H9 (cell line): ENCODE measurements at regions not wholly inside any gene's neighbourhood (a gene's known extent, or its start where the extent isn't known, plus 50 kb on each side); places are given as distances from the start of the nearest gene placed in this dataset.

Experiments
- DNase-seq: peaks from one replicate; pipeline ENCODE4 v3.0.0-alpha.2; 2017
- H2AFZ ChIP-seq: one replicate; pipeline ENCODE4 v1.6.1; 2013; ENCODE audit warnings: mild to moderate bottlenecking, low read length, control low read depth, moderate library complexity
- H2AK5ac ChIP-seq: 2 replicates; pipeline ENCODE4 v1.6.1; 2013; ENCODE audit warnings: low read length, control low read depth, mixed read lengths; ENCODE audit not compliant: insufficient read length
- H2BK120ac ChIP-seq: one replicate; pipeline ENCODE4 v1.6.1; 2013; ENCODE audit warnings: low read depth, mild to moderate bottlenecking, low read length, control low read depth, inconsistent platforms; ENCODE audit not compliant: poor library complexity, severe bottlenecking
- H2BK12ac ChIP-seq: 2 replicates; pipeline ENCODE4 v1.6.1; 2013; ENCODE audit warnings: low read length, control low read depth, mixed read lengths, low read depth; ENCODE audit not compliant: insufficient read length
- H2BK15ac ChIP-seq: 2 replicates; pipeline ENCODE4 v1.6.1; 2013; ENCODE audit warnings: low read depth, low read length, control low read depth
- H2BK20ac ChIP-seq: one replicate; pipeline ENCODE4 v1.6.1; 2013; ENCODE audit warnings: low read depth, mild to moderate bottlenecking, low read length, control low read depth, inconsistent platforms; ENCODE audit not compliant: poor library complexity, severe bottlenecking
- H2BK5ac ChIP-seq: 2 replicates; pipeline ENCODE4 v1.6.1; 2013; ENCODE audit warnings: low read length, control low read depth, mixed read lengths; ENCODE audit not compliant: insufficient read length
- H3K14ac ChIP-seq: 2 replicates; pipeline ENCODE4 v1.6.1; 2013; ENCODE audit warnings: low read length, control low read depth; ENCODE audit not compliant: insufficient read depth
- H3K18ac ChIP-seq: 2 replicates; pipeline ENCODE4 v1.6.1; 2013; ENCODE audit warnings: low read depth, mild to moderate bottlenecking, mixed read lengths, low read length, control low read depth; ENCODE audit not compliant: insufficient read length
- H3K23ac ChIP-seq: 2 replicates; pipeline ENCODE4 v1.6.1; 2013; ENCODE audit warnings: low read length, control low read depth, mixed read lengths, low read depth; ENCODE audit not compliant: insufficient read length
- H3K23me2 ChIP-seq: 2 replicates; pipeline ENCODE4 v1.6.1; 2013; ENCODE audit warnings: low read depth, mild to moderate bottlenecking, mixed read lengths, low read length, control low read depth; ENCODE audit not compliant: insufficient read length, poor library complexity, severe bottlenecking
- H3K27ac ChIP-seq: 2 replicates; pipeline ENCODE4 v1.5.1; 2013; ENCODE audit warnings: low read length, control low read depth, mixed read lengths, low read depth; ENCODE audit not compliant: insufficient read length
- H3K27me3 ChIP-seq: 2 replicates; pipeline ENCODE4 v1.6.1; 2013; ENCODE audit warnings: low read length, control low read depth, inconsistent platforms; ENCODE audit not compliant: insufficient read depth
- H3K4ac ChIP-seq: 2 replicates; pipeline ENCODE4 v1.6.1; 2013; ENCODE audit warnings: low read depth, mild to moderate bottlenecking, control low read depth, inconsistent platforms, low read length, moderate library complexity
- H3K4me1 ChIP-seq: 2 replicates; pipeline ENCODE4 v1.6.1; 2013; ENCODE audit warnings: low read length, control low read depth, inconsistent platforms; ENCODE audit not compliant: insufficient read depth
- H3K4me2 ChIP-seq: 2 replicates; pipeline ENCODE4 v1.6.1; 2013; ENCODE audit warnings: low read length, control low read depth, mixed read lengths; ENCODE audit not compliant: insufficient read length, insufficient read depth
- H3K56ac ChIP-seq: 2 replicates; pipeline ENCODE4 v1.6.1; 2013; ENCODE audit warnings: low read depth, mild to moderate bottlenecking, mixed read lengths, low read length, control low read depth; ENCODE audit not compliant: insufficient read length
- H3K79me1 ChIP-seq: 2 replicates; pipeline ENCODE4 v1.6.1; 2013; ENCODE audit warnings: low read depth, mild to moderate bottlenecking, moderate library complexity, low read length, control low read depth, inconsistent platforms; ENCODE audit not compliant: insufficient read depth, poor library complexity, severe bottlenecking
- H3K79me2 ChIP-seq: 2 replicates; pipeline ENCODE4 v1.6.1; 2013; ENCODE audit warnings: low read length, control low read depth, inconsistent platforms; ENCODE audit not compliant: insufficient read depth
- H3K9ac ChIP-seq: 2 replicates; pipeline ENCODE4 v1.6.1; 2013; ENCODE audit warnings: low read length, control low read depth, mixed read lengths; ENCODE audit not compliant: insufficient read length; ENCODE audit errors: extremely low read depth
- H3K9me3 ChIP-seq: one replicate; pipeline ENCODE4 v1.6.1; 2013; ENCODE audit warnings: low read depth, low read length, inconsistent platforms; ENCODE audit not compliant: control insufficient read depth
- H3T11ph ChIP-seq: one replicate; pipeline ENCODE4 v1.6.1; 2013; ENCODE audit warnings: mild to moderate bottlenecking, low read length, control low read depth, inconsistent platforms
- H4K20me1 ChIP-seq: one replicate; pipeline ENCODE4 v1.6.1; 2013; ENCODE audit not compliant: control insufficient read depth, insufficient read length, insufficient read depth
- H4K5ac ChIP-seq: 2 replicates; pipeline ENCODE4 v1.6.1; 2013; ENCODE audit warnings: low read depth, mild to moderate bottlenecking, mixed read lengths, low read length, control low read depth; ENCODE audit not compliant: insufficient read length
- H4K8ac ChIP-seq: replicated peaks from 2 replicates; pipeline ENCODE4 v1.6.1; 2013; ENCODE audit warnings: low read length, control low read depth, mixed read lengths, low read depth; ENCODE audit not compliant: insufficient read length
- H4K91ac ChIP-seq: 2 replicates; pipeline ENCODE4 v1.6.1; 2013; ENCODE audit warnings: low read depth, mild to moderate bottlenecking, moderate library complexity, mixed read lengths, low read length, control low read depth; ENCODE audit not compliant: insufficient read length
- H3K27ac Mint-ChIP-seq, 3 experiments: 2 replicates in 2 of 3; 3 replicates in 1 of 3; pipeline ENCODE4 v1.8.0; 2020 to 2021; ENCODE audit warnings: mixed read lengths in 3 of 3, mild to moderate bottlenecking in 1 of 3, moderate library complexity in 1 of 3
- H3K27me3 Mint-ChIP-seq: 2 replicates; pipeline ENCODE4 v1.8.0; 2021; ENCODE audit warnings: low read depth, mild to moderate bottlenecking, moderate library complexity, mixed read lengths
- H3K36me3 Mint-ChIP-seq, 3 experiments: 2 replicates in 2 of 3; 3 replicates in 1 of 3; pipeline ENCODE4 v1.8.0; 2020 to 2021; ENCODE audit warnings: low read depth in 3 of 3, mixed read lengths in 3 of 3; ENCODE audit not compliant: insufficient read depth in 1 of 3
- H3K4me1 Mint-ChIP-seq, 2 experiments: 2 replicates each; pipeline ENCODE4 v1.8.0; 2020; ENCODE audit warnings: mixed read lengths in 2 of 2
- H3K4me3 Mint-ChIP-seq, 2 experiments: 2 replicates in 1 of 2; 3 replicates in 1 of 2; pipeline ENCODE4 v1.8.0; 2020 to 2021; ENCODE audit warnings: mild to moderate bottlenecking in 2 of 2, mixed read lengths in 2 of 2, moderate library complexity in 1 of 2
- H3K9me3 Mint-ChIP-seq, 2 experiments: 2 replicates in 1 of 2; 3 replicates in 1 of 2; pipeline ENCODE4 v1.8.0; 2020; ENCODE audit warnings: mild to moderate bottlenecking in 2 of 2, mixed read lengths in 2 of 2, moderate library complexity in 1 of 2
- CTCF ChIP-seq: fragments of 200-600 bp; sonication (generic); conservative IDR thresholded peaks from 3 replicates; pipeline ENCODE4 v1.8.0; 2021; ENCODE audit warnings: antibody characterized with exemption, mild to moderate bottlenecking
- WGBS: extraction: QIAGEN DNeasy Blood & Tissue Kit; methylation state at CpG from one replicate; pipeline ENCODE4 v1.1.7; 2013; ENCODE audit warnings: missing lambda C conversion rate, low lambda C conversion rate, mixed read lengths; ENCODE audit not compliant: insufficient read length; ENCODE audit errors: extremely low coverage; 5-methylcytosine and 5-hydroxymethylcytosine counted together

DNA sequence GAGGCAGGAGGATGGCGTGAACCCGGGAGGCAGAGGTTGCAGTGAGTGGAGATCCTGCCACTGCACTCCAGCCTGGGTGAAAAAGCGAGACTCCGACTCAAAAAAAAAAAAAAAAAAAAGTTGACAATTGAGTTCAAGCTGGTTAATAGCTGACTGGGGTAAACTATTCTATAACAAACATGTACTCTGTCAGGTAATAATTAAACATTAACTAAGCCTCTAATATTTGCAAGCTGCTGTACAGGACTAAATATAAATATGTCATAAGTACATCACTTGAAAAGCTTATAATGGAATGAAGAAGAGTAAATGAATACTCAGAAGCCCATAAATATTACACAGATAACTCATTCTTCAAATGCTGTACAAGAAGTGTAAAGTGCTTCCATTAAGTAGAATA, 190.4 kb upstream of the CRIM1 start:
- H4K5ac ChIP-seq: no peak overlapping the region
- Mint-ChIP-seq H3K36me3 (no peaks in the 10 kb centered on the region), H3K27ac (no peak overlapping the region), H3K4me3 (no peak overlapping the region), H3K9me3 (no peaks in the 10 kb centered on the region), H3K27me3 (no peaks in the 10 kb centered on the region), H3K4me1 (peaks cover 0 to 3% of the 10 kb centered on the region in 2 experiments; a peak in 3 of 4 replicates)
- no peak overlapping the region for H3K56ac ChIP-seq
- H3K9me3 ChIP-seq: no peaks in the 10 kb centered on the region
- no CpG with 5 or more reads among the region's 4 CpGs for WGBS
- no peaks in the 10 kb centered on the region for H3K27me3 ChIP-seq
- H2BK12ac ChIP-seq: no peak overlapping the region
- H2BK120ac ChIP-seq: no peak overlapping the region
- H3K4me1 ChIP-seq: no peaks in the 10 kb centered on the region
- H3K79me2 ChIP-seq: no peaks in the 10 kb centered on the region; the same call in 1 of the 2 replicates
- no peak overlapping the region for H3K27ac ChIP-seq
- no peak overlapping the region for H2BK20ac ChIP-seq
- no peaks in the 10 kb centered on the region for H3K23me2 ChIP-seq
- H3T11ph ChIP-seq: no peak overlapping the region
- no peak overlapping the region for H3K9ac ChIP-seq
- no peak overlapping the region for H4K91ac ChIP-seq
- H3K14ac ChIP-seq: no peak overlapping the region
- no peak overlapping the region for H2AK5ac ChIP-seq
- TF ChIP-seq CTCF: no peak
- no peak overlapping the region for H2BK5ac ChIP-seq
- no peak overlapping the region for H2AFZ ChIP-seq
- no peaks in the 10 kb centered on the region for H4K20me1 ChIP-seq
- no peak overlapping the region for H2BK15ac ChIP-seq
- no peaks in the 10 kb centered on the region for H3K79me1 ChIP-seq
- H3K18ac ChIP-seq: no peak overlapping the region
- no peak for DNase-seq
- H3K4me2 ChIP-seq: no peak overlapping the region
- no peak overlapping the region for H3K4ac ChIP-seq
- H4K8ac ChIP-seq: no peak overlapping the region
- H3K23ac ChIP-seq: no peak overlapping the region
